ENCODE measurements at regions not wholly inside any gene's neighbourhood (a gene's known extent, or its start where the extent isn't known, plus 50 kb on each side); places are given as distances from the start of the nearest gene placed in this dataset.
"Not testable (repeated sequence)": the region's sequence is repeated elsewhere in the genome, so short reads cannot be mapped to it uniquely, and the experiment has no call there.

GRCh38 chr5:179497636-179498340, 52.6 kb upstream of the RUFY1 start:
- no peak for DNase-seq

- DNase-seq, result no peak
Observed at GRCh38 chr5:179495906-179496455, 54.4 kb upstream of the RUFY1 start.

- DNase-seq, result no peak
Observed at GRCh38 chr5:179494774-179495526, 55.4 kb upstream of the RUFY1 start.

- no peak for DNase-seq
Observed at GRCh38 chr5:179488975-179489374, 61.4 kb upstream of the RUFY1 start.

GRCh38 chr5:179488491-179488890, 61.9 kb upstream of the RUFY1 start:
- no peak for DNase-seq

GRCh38 chr5:179487145-179487544, 63.2 kb upstream of the RUFY1 start:
- DNase-seq, result no peak

- DNase-seq, result no peak
Observed at GRCh38 chr5:179486596-179487051, 63.7 kb upstream of the RUFY1 start.

GRCh38 chr5:179485845-179486575, 64.3 kb upstream of the RUFY1 start:
- DNase-seq, result no peak

- DNase-seq, result no peak
Observed at GRCh38 chr5:179484761-179485160, 65.6 kb upstream of the RUFY1 start.

GRCh38 chr5:179484201-179484600, 66.2 kb upstream of the RUFY1 start:
- no peak for DNase-seq

- DNase-seq, result no peak
Observed at GRCh38 chr5:179478624-179479023, 71.7 kb upstream of the RUFY1 start.

- no peak for DNase-seq
Observed at GRCh38 chr5:179475208-179475751, 75.1 kb upstream of the RUFY1 start.

- no peak for DNase-seq
Observed at GRCh38 chr5:179472641-179473040, 77.7 kb upstream of the RUFY1 start.

- no peak for DNase-seq
Observed at GRCh38 chr5:179472174-179472573, 78.2 kb upstream of the RUFY1 start.

GRCh38 chr5:179470201-179470600, 80.2 kb upstream of the RUFY1 start:
- DNase-seq, result no peak

- DNase-seq, result no peak
Observed at GRCh38 chr5:179468696-179469095, 81.7 kb upstream of the RUFY1 start.

GRCh38 chr5:179467441-179467840, 82.9 kb upstream of the RUFY1 start:
- DNase-seq, result no peak

- DNase-seq, result no peak
Observed at GRCh38 chr5:179464631-179465030, 85.7 kb upstream of the RUFY1 start.

- no peak for DNase-seq
Observed at GRCh38 chr5:179462040-179462439, 88.3 kb upstream of the RUFY1 start.

- DNase-seq, result no peak
Observed at GRCh38 chr5:179461576-179461975, 88.8 kb upstream of the RUFY1 start.

- DNase-seq, result no peak
Observed at GRCh38 chr5:179459771-179460170, 90.6 kb upstream of the RUFY1 start.

- DNase-seq, result no peak
Observed at GRCh38 chr5:179457612-179458011, 92.7 kb upstream of the RUFY1 start.

GRCh38 chr5:179456075-179456474, 94.3 kb upstream of the RUFY1 start:
- not testable (repeated sequence) for DNase-seq
